Panc1 (cell line): ENCODE measurements at regions not wholly inside any gene's neighbourhood (a gene's known extent, or its start where the extent isn't known, plus 50 kb on each side); places are given as distances from the start of the nearest gene placed in this dataset.

Experiments
- ATAC-seq: fragments of 200-7000 bp; cut with Tn5 transposase; 2 replicates; pipeline ENCODE4 v1.9.1; 2020; ENCODE audit warnings: mild to moderate bottlenecking, moderate library complexity
- BruUV-seq: library from RNA; stranded (reverse); fragments of 400-500 nt; replicated peaks from 2 replicates; lab custom pipeline; 2021; lab: Mats Ljungman, UMichigan
- CTCF ChIA-PET: fragments of 300-600 bp; sonication (Branson Sonifier 250); formaldehyde crosslinking; loops from one replicate; lab custom pipeline; 2022; ENCODE audit warnings: antibody characterized with exemption; lab: Charles Lee
- POLR2A ChIA-PET: fragments of 300-600 bp; sonication (Branson Sonifier 250); formaldehyde crosslinking; loops from one replicate; lab custom pipeline; 2022; ENCODE audit warnings: antibody characterized with exemption; lab: Charles Lee
- DNase-seq: peaks from one replicate; pipeline ENCODE4 v3.0.0-alpha.2; 2010; ENCODE audit warnings: low read depth, low spot score
- H3K27ac ChIP-seq: 2 replicates; pipeline ENCODE4 v1.5.1; 2011; ENCODE audit warnings: mild to moderate bottlenecking, low read length, inconsistent platforms
- H3K27me3 ChIP-seq: fragments of 200-500 bp; sonication (Bioruptor generic); 2 replicates; pipeline ENCODE4 v1.6.0; 2014; ENCODE audit warnings: low read length, inconsistent platforms; ENCODE audit not compliant: control insufficient read depth, insufficient read depth
- H3K36me3 ChIP-seq: fragments of 200-500 bp; sonication (Bioruptor generic); 2 replicates; pipeline ENCODE4 v1.5.1; 2014; ENCODE audit warnings: inconsistent platforms, mild to moderate bottlenecking, low read length, moderate library complexity; ENCODE audit not compliant: control insufficient read depth, insufficient read depth
- H3K4me1 ChIP-seq: 2 replicates; pipeline ENCODE4 v1.5.1; 2011; ENCODE audit warnings: inconsistent platforms, mild to moderate bottlenecking, low read length, moderate library complexity; ENCODE audit not compliant: control insufficient read depth, insufficient read depth
- H3K4me3 ChIP-seq, 2 experiments: 2 replicates each; pipeline ENCODE4 v1.5.1; 2011 to 2012; ENCODE audit warnings: low read depth in 2 of 2, low read length in 2 of 2, mild to moderate bottlenecking in 2 of 2, inconsistent platforms in 1 of 2, moderate library complexity in 1 of 2
- H3K9me3 ChIP-seq: fragments of 200-500 bp; sonication (Bioruptor generic); 2 replicates; pipeline ENCODE4 v1.5.1; 2014; ENCODE audit warnings: low read depth, mild to moderate bottlenecking, inconsistent platforms, low read length, moderate library complexity; ENCODE audit not compliant: control insufficient read depth, insufficient read depth
- CTCF ChIP-seq: fragments of 450-650 bp; IDR thresholded peaks from 2 replicates; pipeline ENCODE4 v1.5.1; 2017; ENCODE audit warnings: mild to moderate bottlenecking
- POLR2AphosphoS5 ChIP-seq: IDR thresholded peaks from 2 replicates; pipeline ENCODE4 v1.6.1; 2012; ENCODE audit warnings: mild to moderate bottlenecking, low read depth, low read length, moderate library complexity
- REST ChIP-seq, 2 experiments: IDR thresholded peaks; 2 replicates each; pipeline ENCODE4 v1.6.1; 2011 to 2012; ENCODE audit warnings: low read depth in 2 of 2, control low read depth in 1 of 2, low read length in 1 of 2, mild to moderate bottlenecking in 1 of 2, moderate library complexity in 1 of 2; ENCODE audit not compliant: insufficient read depth in 1 of 2
- SIN3A ChIP-seq: IDR thresholded peaks from 2 replicates; pipeline ENCODE4 v1.6.1; 2012; ENCODE audit warnings: low read depth, mild to moderate bottlenecking, low read length, moderate library complexity, borderline replicate concordance; ENCODE audit not compliant: insufficient read depth
- TCF7L2 ChIP-seq: IDR thresholded peaks from 2 replicates; pipeline ENCODE4 v1.6.1; 2011; ENCODE audit warnings: mild to moderate bottlenecking, low read depth, low read length, inconsistent platforms
- in situ Hi-C: cut with HindIII; loops from 2 replicates; pipeline ENCODE4 v1.10.0; 2016; ENCODE audit warnings: low sequenced_read_pairs, low pct_unique_long_range_greater_than_20kb
- intact Hi-C: fragments of 100-400 bp; cut with micrococcal nuclease; formaldehyde crosslinking; loops from one replicate; pipeline ENCODE4 v1.10.0; 2022; ENCODE audit not compliant: unreplicated experiment

- ATAC-seq = no peak
Measured at GRCh38 chrX:784829-785228, 154.2 kb downstream of the SHOX start.

DNA sequence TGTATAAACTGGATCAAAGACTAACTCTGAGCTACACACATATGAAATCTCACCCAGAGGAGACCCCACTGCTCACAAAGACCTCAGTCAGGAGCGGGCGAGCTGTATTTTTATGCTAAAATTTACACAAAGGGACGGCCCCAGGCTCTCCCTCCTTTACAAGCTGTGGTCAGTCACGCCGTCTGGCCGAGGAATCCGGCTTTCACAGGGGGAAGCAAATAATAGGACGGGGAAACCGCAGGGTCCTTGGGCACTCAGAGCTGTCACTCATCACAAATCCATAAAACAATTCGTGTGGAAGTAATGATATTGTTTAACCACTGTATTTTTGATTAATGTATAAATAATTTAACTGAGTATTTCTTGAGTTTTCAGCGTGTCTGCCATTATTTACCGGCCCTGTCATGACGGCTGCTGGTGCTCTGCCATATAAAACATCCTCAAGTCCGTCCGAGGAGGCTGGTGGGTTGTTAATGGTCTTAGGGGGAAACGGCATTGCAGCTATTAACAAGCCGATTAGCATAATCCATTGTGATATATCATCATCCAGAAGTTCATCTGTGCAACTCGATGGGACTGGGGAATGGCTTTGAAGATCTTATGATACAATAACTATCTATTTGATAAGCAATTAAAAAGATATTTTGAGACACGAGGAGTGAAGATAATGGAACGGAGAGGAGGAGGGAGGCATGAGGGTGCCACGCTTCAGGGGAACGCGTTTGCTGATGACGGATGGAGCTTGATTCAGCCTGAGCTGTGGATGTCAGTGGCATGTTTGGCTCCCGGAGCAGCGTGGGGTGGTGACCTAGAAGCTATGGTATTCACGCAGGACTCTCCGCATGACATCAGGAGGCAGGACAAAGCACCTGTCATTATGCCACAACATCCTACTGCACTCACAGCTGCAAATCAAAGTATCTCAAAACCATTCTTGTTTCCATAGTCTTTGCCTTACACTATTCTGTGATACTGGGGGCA, 150.9 kb downstream of the SHOX start:
- in situ Hi-C loops (no loop called here), intact Hi-C loops (no loop called here)
- TF ChIP-seq REST (IDR thresholded peaks at IDR 0.05; ENCODE audit: insufficient read depth in 1 of 2, low read depth in 2 of 2, low read length in 1 of 2) (no peak), CTCF (no peak), TCF7L2 (no peak), POLR2AphosphoS5 (no peak), SIN3A (no peak)
- DNase-seq = no peak
- BruUV-seq = no TSS peak
- ChIA-PET POLR2A (no interaction called here), CTCF (no interaction called here)
- Histone ChIP-seq H3K36me3 (no peaks in the 10 kb centered on the region), H3K4me1 (no peaks in the 10 kb centered on the region), H3K9me3 (no peaks in the 10 kb centered on the region), H3K4me3 (no peak overlapping the region), H3K27ac (no peak overlapping the region), H3K27me3 (no peaks in the 10 kb centered on the region)
- ATAC-seq = no peak

More at GRCh38 chrX:784829-785228, 154.2 kb downstream of the SHOX start:
- no peak for DNase-seq
- no peaks in the 10 kb centered on the region for H3K4me1 ChIP-seq
- no peak overlapping the region for H3K4me3 ChIP-seq
- H3K36me3 ChIP-seq = no peaks in the 10 kb centered on the region
- intact Hi-C loops = no loop called here
- ChIA-PET CTCF (no interaction called here), POLR2A (no interaction called here)
- in situ Hi-C loops = no loop called here
- H3K27me3 ChIP-seq = no peaks in the 10 kb centered on the region
- no peak overlapping the region for H3K27ac ChIP-seq
- BruUV-seq = no TSS peak
- TF ChIP-seq POLR2AphosphoS5 = no peak
- no peak for TF ChIP-seq SIN3A
- TF ChIP-seq REST (IDR thresholded peaks at IDR 0.05; ENCODE audit: insufficient read depth in 1 of 2, low read depth in 2 of 2, low read length in 1 of 2) = no peak
- H3K9me3 ChIP-seq = no peaks in the 10 kb centered on the region
